Hepatocyte (in vitro differentiated cells): ENCODE measurements at regions not wholly inside any gene's neighbourhood (a gene's known extent, or its start where the extent isn't known, plus 50 kb on each side); places are given as distances from the start of the nearest gene placed in this dataset.

Experiments
- DNase-seq: peaks from one replicate; pipeline ENCODE4 v3.0.0-alpha.2; 2016; ENCODE audit warnings: low spot score
- H2AFZ ChIP-seq: fragments of 200-600 bp; sonication (generic); 2 replicates; pipeline ENCODE4 v1.6.0; 2016; ENCODE audit warnings: antibody characterized with exemption, mild to moderate bottlenecking
- H3K27ac ChIP-seq: fragments of 200-600 bp; sonication (generic); 2 replicates; pipeline ENCODE4 v1.5.1; 2016; ENCODE audit warnings: mild to moderate bottlenecking
- H3K27me3 ChIP-seq: fragments of 200-600 bp; sonication (generic); 2 replicates; pipeline ENCODE4 v1.6.1; 2016
- H3K36me3 ChIP-seq: fragments of 200-600 bp; sonication (generic); replicated peaks from 2 replicates; pipeline ENCODE4 v1.5.1; 2016; ENCODE audit warnings: low read depth; ENCODE audit not compliant: insufficient read depth
- H3K4me1 ChIP-seq: fragments of 200-600 bp; sonication (generic); 2 replicates; pipeline ENCODE4 v1.5.1; 2016; ENCODE audit warnings: mild to moderate bottlenecking, moderate library complexity; ENCODE audit not compliant: insufficient read depth
- H3K4me2 ChIP-seq: fragments of 200-600 bp; sonication (generic); 2 replicates; pipeline ENCODE4 v1.6.0; 2016
- H3K4me3 ChIP-seq: fragments of 200-600 bp; sonication (generic); 2 replicates; pipeline ENCODE4 v1.5.1; 2016; ENCODE audit warnings: mild to moderate bottlenecking
- H3K79me2 ChIP-seq: fragments of 200-600 bp; sonication (generic); 2 replicates; pipeline ENCODE4 v1.6.0; 2017; ENCODE audit warnings: mild to moderate bottlenecking
- H3K9me2 ChIP-seq: fragments of 200-600 bp; sonication (generic); replicated peaks from 2 replicates; pipeline ENCODE4 v1.6.0; 2017; ENCODE audit warnings: mild to moderate bottlenecking; ENCODE audit not compliant: insufficient read depth
- H3K9me3 ChIP-seq: fragments of 200-600 bp; sonication (generic); 2 replicates; pipeline ENCODE4 v1.5.1; 2016; ENCODE audit warnings: low read depth, mild to moderate bottlenecking
- H4K20me1 ChIP-seq: fragments of 200-600 bp; sonication (generic); 2 replicates; pipeline ENCODE4 v1.6.0; 2016; ENCODE audit warnings: mild to moderate bottlenecking; ENCODE audit not compliant: insufficient read depth, poor library complexity, severe bottlenecking
- CTCF ChIP-seq: fragments of 200-600 bp; sonication (generic); IDR thresholded peaks from 2 replicates; pipeline ENCODE4 v1.5.1; 2016; ENCODE audit warnings: antibody characterized with exemption, mild to moderate bottlenecking; ENCODE audit not compliant: poor library complexity
- EZH2 ChIP-seq: fragments of 200-600 bp; sonication (generic); IDR thresholded peaks from 2 replicates; pipeline ENCODE4 v1.6.1; 2016; ENCODE audit warnings: antibody characterized with exemption, mild to moderate bottlenecking, borderline replicate concordance
- EZH2phosphoT487 ChIP-seq: fragments of 200-600 bp; sonication (generic); IDR thresholded peaks from one replicate; pipeline ENCODE4 v1.6.1; 2018; ENCODE audit warnings: antibody characterized with exemption, mild to moderate bottlenecking, low read depth, moderate library complexity; ENCODE audit not compliant: unreplicated experiment, severe bottlenecking
- WGBS: methylation state at CpG from one replicate; pipeline ENCODE4 v1.1.6; 2016; ENCODE audit warnings: low lambda C conversion rate; ENCODE audit errors: missing lambda C conversion rate; 5-methylcytosine and 5-hydroxymethylcytosine counted together

- Histone ChIP-seq H3K27ac (no peak overlapping the region), H3K4me1 (no peaks in the 10 kb centered on the region), H3K4me3 (no peak overlapping the region)
Measured at GRCh38 chr2:150320608-150321007, 166.9 kb downstream of the RND3 start.

GRCh38 chr2:150319658-150320555, 167.6 kb downstream of the RND3 start:
- no peak overlapping the region for H3K4me2 ChIP-seq
- no peaks in the 10 kb centered on the region for H3K9me2 ChIP-seq
- WGBS, result 88% methylated on average over 4 of the region's 4 CpGs
- no peaks in the 10 kb centered on the region for H3K79me2 ChIP-seq
- no peak for DNase-seq
- peaks cover 8% of the 10 kb centered on the region for H3K9me3 ChIP-seq
- no peak overlapping the region for H3K27ac ChIP-seq
- TF ChIP-seq CTCF (no peak), EZH2phosphoT487 (no peak), EZH2 (no peak)
- H3K4me3 ChIP-seq, result no peak overlapping the region
- H4K20me1 ChIP-seq, result no peaks in the 10 kb centered on the region
- H3K36me3 ChIP-seq, result no peaks in the 10 kb centered on the region
- no peak overlapping the region for H2AFZ ChIP-seq
- H3K27me3 ChIP-seq, result no peaks in the 10 kb centered on the region
- no peaks in the 10 kb centered on the region for H3K4me1 ChIP-seq

More at GRCh38 chr2:150320608-150321007, 166.9 kb downstream of the RND3 start:
- peaks cover 7% of the 10 kb centered on the region for H3K9me3 ChIP-seq
- H4K20me1 ChIP-seq, result no peaks in the 10 kb centered on the region
- no peaks in the 10 kb centered on the region for H3K27me3 ChIP-seq
- H2AFZ ChIP-seq, result no peak overlapping the region
- H3K79me2 ChIP-seq, result no peaks in the 10 kb centered on the region
- WGBS, result 59% methylated on average over 1 of the region's 1 CpG
- TF ChIP-seq EZH2phosphoT487, result no peak
- no peak for TF ChIP-seq CTCF
- no peak for TF ChIP-seq EZH2
- H3K9me2 ChIP-seq, result no peaks in the 10 kb centered on the region
- no peaks in the 10 kb centered on the region for H3K36me3 ChIP-seq
- H3K4me2 ChIP-seq, result no peak overlapping the region
- DNase-seq, result no peak

- 86% methylated on average over 4 of the region's 4 CpGs for WGBS
- Histone ChIP-seq H3K36me3 (no peaks in the 10 kb centered on the region), H3K4me1 (no peaks in the 10 kb centered on the region), H3K4me2 (no peak overlapping the region), H3K9me3 (peaks cover 8% of the 10 kb centered on the region), H3K9me2 (no peaks in the 10 kb centered on the region), H3K79me2 (no peaks in the 10 kb centered on the region), H4K20me1 (no peaks in the 10 kb centered on the region), H3K27ac (no peak overlapping the region), H3K4me3 (no peak overlapping the region), H2AFZ (no peak overlapping the region), H3K27me3 (no peaks in the 10 kb centered on the region)
- no peak for DNase-seq
- TF ChIP-seq EZH2 (no peak), EZH2phosphoT487 (no peak), CTCF (no peak)
Measured at GRCh38 chr2:150319085-150319484, 168.4 kb downstream of the RND3 start.
